ENCODE measurements at regions not wholly inside any gene's neighbourhood (a gene's known extent, or its start where the extent isn't known, plus 50 kb on each side); places are given as distances from the start of the nearest gene placed in this dataset.

DNA sequence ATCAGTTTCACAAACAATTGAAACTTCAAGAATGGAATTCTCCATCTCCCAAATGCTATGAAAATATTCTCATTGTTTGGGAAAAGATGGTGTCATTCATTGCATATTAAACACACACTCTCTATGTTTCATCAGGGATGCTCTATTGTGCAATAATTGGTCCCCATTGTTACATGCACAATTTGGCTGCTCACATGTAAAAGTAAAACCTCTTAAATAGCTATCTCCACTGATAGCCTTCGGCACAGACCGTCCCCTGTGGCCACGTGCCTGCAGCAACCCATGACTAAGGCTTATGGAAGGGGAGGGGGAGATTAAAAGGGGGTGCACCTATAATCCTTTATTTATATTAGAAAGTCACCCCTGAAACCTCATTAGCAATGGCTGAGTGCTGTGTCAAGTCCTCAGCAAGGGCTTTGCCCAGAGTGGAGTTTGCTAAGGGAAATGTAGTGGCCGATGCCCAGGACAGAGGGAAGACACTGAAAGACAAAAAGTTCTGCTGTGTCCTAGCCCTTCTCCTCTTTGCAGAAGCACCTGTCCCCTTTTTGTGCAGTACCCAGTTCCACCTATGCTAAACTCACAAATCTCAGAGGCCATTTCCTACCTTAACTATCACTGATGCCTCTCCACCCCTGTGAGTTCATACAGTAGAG is 309.6 kb upstream of the ESRRG start:
- DNase-seq, result no peak

DNA sequence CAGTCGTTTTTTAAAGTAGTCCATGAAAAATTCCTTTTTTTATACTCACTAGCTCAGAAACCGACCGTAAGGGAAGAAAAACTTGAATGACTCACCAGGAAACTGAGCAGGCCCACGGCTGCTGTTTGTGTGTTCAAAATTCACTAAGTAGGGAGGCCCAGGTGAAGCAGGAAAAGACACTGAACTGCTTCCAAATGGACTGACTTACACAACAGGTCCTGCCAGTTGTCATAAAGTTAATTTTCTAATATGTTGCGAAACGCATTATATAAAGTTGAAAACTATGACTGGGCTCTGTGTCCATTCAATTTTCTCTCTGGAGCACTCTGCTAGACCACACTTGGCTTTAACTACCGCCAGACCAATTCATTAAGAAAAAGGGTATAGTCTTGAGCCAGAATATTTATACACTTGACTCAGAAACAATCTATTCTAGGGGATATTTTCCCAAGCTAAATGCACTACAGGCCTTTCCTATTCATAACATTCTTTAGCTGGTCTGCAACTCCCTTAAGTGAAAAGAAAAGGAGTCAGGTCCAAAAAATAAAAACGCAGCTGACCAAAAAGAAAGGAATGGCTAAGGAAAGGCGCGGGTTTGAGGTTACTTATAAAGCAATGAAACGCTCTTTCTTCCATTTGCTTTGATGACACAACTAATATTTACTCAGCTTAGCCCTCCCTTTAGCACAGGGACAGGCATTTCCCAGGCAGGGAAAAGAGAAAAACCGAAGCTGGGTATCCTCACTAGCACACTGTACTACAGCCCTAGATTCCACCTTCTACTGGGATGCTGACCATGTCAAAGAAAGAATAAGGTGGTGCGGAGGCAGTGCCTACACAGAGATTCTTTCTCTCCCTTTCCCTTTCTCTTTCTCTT is 306.3 kb upstream of the ESRRG start:
- DNase-seq, result peak; percentile 56

GRCh38 chr1:217027403-217028080 is 304.3 kb upstream of the ESRRG start:
- no peak for DNase-seq

GRCh38 chr1:217026531-217026930 is 303.3 kb upstream of the ESRRG start:
- DNase-seq, result no peak

DNA sequence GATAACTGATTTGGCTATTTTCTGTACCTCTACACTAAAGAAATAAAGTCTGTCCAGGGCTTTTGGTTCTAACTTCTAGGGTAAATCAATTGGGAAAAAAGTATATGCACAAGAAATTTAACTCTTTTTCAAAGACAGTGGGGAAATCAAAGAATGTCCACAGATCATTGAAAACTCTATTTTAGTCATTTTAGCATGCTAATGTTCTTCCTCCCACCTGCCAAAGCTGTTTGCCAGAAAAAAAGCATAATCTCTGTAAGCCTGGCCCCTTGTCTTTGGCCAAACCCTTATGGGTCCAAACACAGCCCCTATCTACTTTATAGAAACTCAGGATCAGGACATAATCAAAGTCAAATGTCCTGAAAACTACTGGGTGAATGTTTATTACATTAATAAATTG is 302.2 kb upstream of the ESRRG start:
- DNase-seq, result no peak

DNA sequence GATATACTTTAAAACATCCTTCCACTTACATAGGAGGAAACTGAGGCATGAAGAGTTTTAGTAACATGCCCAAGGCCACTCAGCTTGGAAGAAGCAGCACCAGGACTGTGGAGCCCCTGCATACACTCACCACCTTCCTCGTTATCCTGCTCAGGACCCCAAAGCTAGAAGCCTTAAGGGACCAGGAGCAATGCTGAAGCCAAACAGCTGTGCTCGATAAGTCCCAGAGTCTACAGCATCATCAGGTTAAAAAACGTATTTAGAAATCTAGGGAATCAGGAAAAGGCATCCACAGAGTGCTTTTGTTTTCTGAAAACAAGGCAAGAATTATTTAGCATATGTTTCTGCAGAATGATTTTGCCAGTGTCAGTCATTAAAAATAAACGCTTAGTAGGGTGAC is 301.7 kb upstream of the ESRRG start:
- no peak for DNase-seq

GRCh38 chr1:217021956-217022355 is 298.7 kb upstream of the ESRRG start:
- no peak for DNase-seq

DNA sequence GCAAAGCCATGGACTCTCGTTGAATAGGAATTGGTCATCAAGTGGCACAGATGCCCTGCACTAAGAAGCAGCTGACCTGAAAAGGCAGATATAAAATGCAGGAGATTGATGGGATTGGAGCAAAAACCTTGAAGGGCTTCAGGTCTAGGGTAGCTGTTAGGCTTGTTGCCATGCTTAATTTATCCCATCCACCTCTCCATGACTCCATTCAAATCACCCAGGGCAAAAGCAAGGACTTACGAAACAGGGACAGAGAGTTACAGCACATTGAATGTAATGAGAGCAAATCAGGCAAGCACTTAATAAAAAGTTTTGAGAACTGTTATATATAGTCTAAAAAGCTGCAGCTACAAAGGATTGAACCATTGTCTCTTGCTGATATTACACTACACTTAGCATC is 298.2 kb upstream of the ESRRG start:
- no peak for DNase-seq

DNA sequence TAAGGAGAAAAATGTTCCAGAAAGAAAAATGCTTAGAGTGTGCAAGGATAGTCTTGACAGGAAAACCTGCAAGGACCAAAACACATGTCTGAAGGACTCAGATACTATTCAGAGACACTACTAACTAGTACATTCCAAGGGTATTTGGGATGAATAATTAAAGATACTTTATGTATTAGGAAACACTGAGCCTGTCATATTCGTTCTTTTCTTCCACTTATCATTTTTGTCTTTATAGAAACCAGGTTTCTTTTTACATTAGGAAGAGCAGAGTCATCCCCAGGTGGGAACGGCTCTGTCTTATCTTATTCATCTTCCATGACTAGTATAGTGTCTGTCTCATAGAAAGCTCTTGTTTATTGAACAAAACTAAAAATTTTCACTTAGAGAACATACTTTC is 296.2 kb upstream of the ESRRG start:
- DNase-seq, result no peak

DNA sequence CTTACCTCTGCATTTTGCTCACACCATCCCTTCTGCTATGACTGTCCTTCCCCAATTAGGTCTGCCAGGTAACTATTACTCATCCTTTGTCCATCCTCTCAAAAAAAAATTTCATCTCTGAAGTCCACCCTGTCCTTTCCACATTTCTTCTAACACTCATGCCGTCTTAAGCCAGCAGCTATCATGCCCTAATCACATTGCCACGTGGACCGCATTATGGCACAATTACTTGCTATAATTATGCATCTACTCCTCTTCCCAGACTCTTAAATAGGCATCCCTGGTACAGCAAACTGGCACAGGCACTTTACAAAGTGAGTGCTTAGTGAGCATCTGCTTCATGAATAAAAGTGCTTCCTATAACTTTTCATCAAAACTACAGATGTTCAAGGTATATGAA is 295.4 kb upstream of the ESRRG start:
- DNase-seq, result no peak

GRCh38 chr1:217017165-217017564 is 293.9 kb upstream of the ESRRG start:
- no peak for DNase-seq

DNA sequence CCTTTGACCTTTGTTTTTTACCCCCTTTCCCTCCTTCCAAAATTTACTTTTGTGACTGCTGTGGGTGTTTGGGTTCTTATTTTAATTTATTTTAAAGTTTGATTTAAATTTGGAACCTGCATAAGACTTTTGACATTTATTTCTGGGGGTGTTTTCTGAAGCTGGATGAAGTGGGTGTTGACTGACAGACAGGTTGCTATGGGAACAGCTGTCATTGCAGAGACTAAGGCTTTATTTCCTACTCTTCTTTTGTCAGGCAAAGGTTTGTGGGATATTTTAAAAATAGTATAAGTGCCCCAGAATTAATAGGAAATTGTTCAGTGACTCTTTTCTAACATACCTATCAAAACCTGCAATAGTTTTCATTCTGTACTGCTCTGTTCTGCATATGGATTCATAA is 290.8 kb upstream of the ESRRG start:
- DNase-seq, result no peak

DNA sequence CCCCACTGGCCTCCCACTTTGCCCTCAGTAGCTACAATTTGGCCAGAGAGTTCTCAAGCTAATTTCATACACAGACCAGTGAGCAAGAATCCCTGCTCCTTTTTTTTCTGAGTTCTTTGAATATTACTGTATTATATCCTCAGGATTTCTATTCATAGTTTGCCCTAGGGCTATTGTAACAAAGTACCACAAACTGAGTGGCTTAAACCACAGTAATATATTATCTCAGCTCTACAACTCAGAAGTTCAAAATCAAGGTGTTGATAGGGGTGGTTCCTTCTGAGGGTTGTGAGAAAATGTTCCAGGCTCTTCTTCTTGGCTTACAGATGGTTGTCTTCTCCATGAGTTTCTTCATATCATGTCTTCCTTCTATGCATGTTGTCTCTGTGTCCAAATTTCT is 289.4 kb upstream of the ESRRG start:
- no peak for DNase-seq

DNA sequence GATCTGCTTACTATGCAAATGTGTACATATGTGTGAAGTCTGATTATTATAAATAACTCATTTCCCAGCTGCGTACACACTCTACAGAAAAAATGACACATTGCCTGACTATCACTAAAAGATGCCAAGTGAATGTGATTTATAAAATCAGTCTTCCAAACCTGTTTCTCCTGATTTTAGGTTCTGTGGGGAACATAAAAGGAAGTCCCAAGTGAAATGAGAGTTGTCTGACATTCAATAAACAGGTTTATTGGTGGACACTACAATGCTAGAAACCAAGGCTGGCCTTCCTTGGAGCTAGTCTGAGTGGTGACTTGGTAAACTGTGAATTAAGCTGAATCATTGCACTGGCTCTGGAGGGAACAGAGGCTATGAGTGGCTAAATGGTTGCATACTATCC is 287.9 kb upstream of the ESRRG start:
- DNase-seq, result no peak

- no peak for DNase-seq
Observed at GRCh38 chr1:217010253-217010652, 287.0 kb upstream of the ESRRG start.

GRCh38 chr1:217009376-217009775 is 286.1 kb upstream of the ESRRG start:
- no peak for DNase-seq

DNA sequence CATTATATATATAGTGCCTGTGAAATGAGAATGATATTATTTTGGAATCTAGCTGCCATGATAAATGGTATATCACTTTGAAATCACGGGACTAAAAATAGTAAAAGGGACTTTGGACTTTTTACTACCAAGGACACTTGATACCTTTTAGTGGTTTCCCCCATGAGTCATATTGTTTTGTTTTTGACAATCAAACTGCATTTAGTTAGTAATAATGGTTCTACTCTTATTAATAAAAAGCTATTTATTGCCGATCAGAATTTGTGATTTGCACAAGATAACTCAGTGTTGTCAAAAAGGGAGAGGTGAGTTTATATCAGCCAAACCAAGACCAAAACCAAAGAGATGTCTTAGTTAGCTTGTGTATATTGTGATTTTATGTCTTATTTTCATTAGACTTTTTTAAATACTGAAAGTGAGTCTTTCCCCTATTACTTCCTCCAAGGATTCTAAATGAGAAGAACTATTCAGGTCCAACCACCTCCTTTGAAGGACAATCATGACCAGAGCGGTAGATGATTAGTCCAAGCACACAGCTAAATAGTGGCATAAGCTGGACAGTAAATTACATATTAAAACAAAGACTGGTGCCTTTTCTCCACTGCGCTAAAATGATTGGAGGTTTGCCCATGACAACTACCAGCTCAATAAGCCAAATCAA is 281.7 kb upstream of the ESRRG start:
- no peak for DNase-seq

DNA sequence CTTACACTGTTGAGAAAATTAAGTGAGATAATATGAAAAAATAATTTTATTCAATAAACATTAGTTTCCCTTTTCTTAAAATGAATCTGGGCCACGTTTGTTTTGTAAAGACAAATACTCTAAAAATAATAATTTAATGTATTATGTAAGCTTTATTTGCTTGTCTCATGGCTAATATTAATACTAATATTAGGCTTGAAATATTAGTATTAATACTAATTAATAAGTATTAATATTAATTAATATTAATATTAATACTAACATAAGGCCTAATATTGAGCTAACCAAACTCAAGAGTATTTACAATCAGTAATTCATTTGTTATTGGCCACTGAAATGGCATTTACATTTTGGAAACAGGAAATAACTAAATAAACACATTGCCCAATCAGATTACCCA is 280.1 kb upstream of the ESRRG start:
- no peak for DNase-seq

DNA sequence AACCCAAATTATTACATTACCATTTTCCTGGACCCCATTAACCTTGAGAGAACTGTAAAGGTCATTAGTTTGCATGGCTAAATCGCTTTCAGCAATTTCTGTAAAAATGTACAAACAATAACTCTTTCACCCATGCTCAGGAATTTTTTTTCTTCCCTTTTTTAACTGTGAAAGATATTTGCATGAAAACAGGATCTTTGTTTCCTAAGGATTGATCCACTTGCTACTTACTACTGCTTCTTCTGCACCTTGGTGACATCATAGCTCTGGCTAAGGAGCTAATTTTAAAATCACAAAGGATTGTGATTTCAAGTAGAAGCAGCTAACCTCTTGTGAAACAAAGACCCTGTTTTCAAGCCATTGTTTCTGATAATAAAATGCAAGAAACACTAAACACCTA is 274.6 kb upstream of the ESRRG start:
- DNase-seq, result no peak

- no peak for DNase-seq
Observed at GRCh38 chr1:216997069-216997468, 273.8 kb upstream of the ESRRG start.

DNA sequence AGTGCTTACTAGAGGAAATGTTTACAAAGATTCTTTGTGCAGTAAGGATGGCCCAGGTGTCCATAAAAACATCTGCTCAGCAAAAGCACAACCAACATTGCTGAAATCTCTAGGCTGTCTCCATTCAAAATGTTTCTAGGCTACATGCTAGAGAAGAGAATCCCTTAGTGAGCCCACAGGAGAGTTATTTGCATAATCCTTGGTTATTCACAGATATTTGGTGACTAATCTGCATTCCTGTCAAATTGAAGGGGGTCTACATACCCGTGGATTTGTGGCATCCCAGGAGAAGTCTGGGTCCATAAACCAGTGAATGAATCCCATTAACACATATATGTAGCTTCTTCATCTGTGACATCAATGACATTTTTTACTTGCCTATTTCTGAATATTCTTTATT is 261.3 kb upstream of the ESRRG start:
- no peak for DNase-seq

GRCh38 chr1:216983823-216984222 is 260.6 kb upstream of the ESRRG start:
- no peak for DNase-seq

DNA sequence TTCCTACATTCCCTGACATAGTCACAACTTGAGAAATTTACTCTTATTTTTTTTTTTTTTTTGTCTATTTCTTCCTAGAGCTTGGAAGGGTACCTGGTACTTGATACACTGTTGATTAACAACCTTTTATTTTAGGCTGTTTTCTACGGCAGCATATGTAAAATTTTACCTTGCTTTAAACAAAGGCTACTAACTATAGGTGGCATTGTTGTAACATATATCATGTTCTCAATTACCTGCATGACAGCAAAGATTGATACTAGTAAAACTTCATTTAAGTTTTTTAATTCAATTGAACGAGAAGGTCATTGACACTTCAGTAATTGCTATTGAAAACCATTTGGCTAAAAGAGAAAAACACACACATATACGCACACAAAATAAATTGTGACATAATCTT is 238.3 kb upstream of the ESRRG start:
- no peak for DNase-seq

Measured in fibroblast of skin of scalp (primary cell).